ENCODE measurements at regions not wholly inside any gene's neighbourhood (a gene's known extent, or its start where the extent isn't known, plus 50 kb on each side); places are given as distances from the start of the nearest gene placed in this dataset.

- no peak overlapping the region for H3K27ac ChIP-seq
- no peak for TF ChIP-seq CTCF (conservative IDR thresholded peaks at IDR 0.05)
Observed at GRCh38 chr3:168436245-168436724, 340.6 kb upstream of the GOLIM4 start.

GRCh38 chr3:168431491-168431890 is 335.8 kb upstream of the GOLIM4 start:
- TF ChIP-seq CTCF (conservative IDR thresholded peaks at IDR 0.05) = no peak

GRCh38 chr3:168427835-168428475 is 332.2 kb upstream of the GOLIM4 start:
- no peak overlapping the region for H3K27ac ChIP-seq
- TF ChIP-seq CTCF (conservative IDR thresholded peaks at IDR 0.05) = no peak

More at GRCh38 chr3:168431491-168431890, 335.8 kb upstream of the GOLIM4 start:
- no peak overlapping the region for H3K27ac ChIP-seq

- TF ChIP-seq CTCF (conservative IDR thresholded peaks at IDR 0.05) = no peak
- H3K27ac ChIP-seq = no peak overlapping the region
Observed at GRCh38 chr3:168427156-168427555, 331.4 kb upstream of the GOLIM4 start.

GRCh38 chr3:168425936-168426595 is 330.3 kb upstream of the GOLIM4 start:
- H3K27ac ChIP-seq = no peak overlapping the region

GRCh38 chr3:168424059-168424734 is 328.5 kb upstream of the GOLIM4 start:
- no peak for TF ChIP-seq CTCF (conservative IDR thresholded peaks at IDR 0.05)
- H3K27ac ChIP-seq = no peak overlapping the region

More at GRCh38 chr3:168425936-168426595, 330.3 kb upstream of the GOLIM4 start:
- no peak for TF ChIP-seq CTCF (conservative IDR thresholded peaks at IDR 0.05)

GRCh38 chr3:168422843-168423242 is 327.1 kb upstream of the GOLIM4 start:
- TF ChIP-seq CTCF (conservative IDR thresholded peaks at IDR 0.05) = no peak
- no peak overlapping the region for H3K27ac ChIP-seq
